Smooth muscle cell (in vitro differentiated cells): ENCODE measurements at regions not wholly inside any gene's neighbourhood (a gene's known extent, or its start where the extent isn't known, plus 50 kb on each side); places are given as distances from the start of the nearest gene placed in this dataset.

Experiments
- DNase-seq: peaks from one replicate; lab custom pipeline; 2025; ENCODE audit not compliant: unreplicated experiment; lab: John Stamatoyannopoulos, UW
- H2AFZ ChIP-seq: fragments of 200-600 bp; sonication (generic); 2 replicates; pipeline ENCODE4 v1.6.0; 2016; ENCODE audit warnings: antibody characterized with exemption, low read depth, mild to moderate bottlenecking
- H3F3A ChIP-seq: fragments of 200-600 bp; sonication (generic); 2 replicates; pipeline ENCODE4 v1.6.0; 2017; ENCODE audit warnings: antibody characterized with exemption, low read depth
- H3K27ac ChIP-seq: fragments of 200-600 bp; sonication (generic); 2 replicates; pipeline ENCODE4 v1.5.1; 2016; ENCODE audit warnings: low read depth, mild to moderate bottlenecking
- H3K27me3 ChIP-seq: fragments of 200-600 bp; sonication (generic); 2 replicates; pipeline ENCODE4 v1.6.1; 2016; ENCODE audit warnings: low read depth, mild to moderate bottlenecking
- H3K36me3 ChIP-seq: fragments of 200-600 bp; sonication (generic); 2 replicates; pipeline ENCODE4 v1.5.1; 2016; ENCODE audit warnings: low read depth
- H3K4me1 ChIP-seq: fragments of 200-600 bp; sonication (generic); 2 replicates; pipeline ENCODE4 v1.5.1; 2016; ENCODE audit warnings: low read depth
- H3K4me2 ChIP-seq: fragments of 200-600 bp; sonication (generic); 2 replicates; pipeline ENCODE4 v1.6.0; 2016; ENCODE audit warnings: mild to moderate bottlenecking
- H3K4me3 ChIP-seq: fragments of 200-600 bp; sonication (generic); 2 replicates; pipeline ENCODE4 v1.5.1; 2016; ENCODE audit warnings: mild to moderate bottlenecking
- H3K79me2 ChIP-seq: fragments of 200-600 bp; sonication (generic); 2 replicates; pipeline ENCODE4 v1.6.0; 2016; ENCODE audit warnings: low read depth, mild to moderate bottlenecking
- H3K9ac ChIP-seq: fragments of 200-600 bp; sonication (generic); 2 replicates; pipeline ENCODE4 v1.6.0; 2016; ENCODE audit warnings: low read depth
- H3K9me3 ChIP-seq: fragments of 200-600 bp; sonication (generic); replicated peaks from 2 replicates; pipeline ENCODE4 v1.5.1; 2016; ENCODE audit warnings: low read depth
- H4K20me1 ChIP-seq: fragments of 200-600 bp; sonication (generic); 2 replicates; pipeline ENCODE4 v1.6.0; 2016; ENCODE audit warnings: low read depth
- CTCF ChIP-seq: fragments of 200-600 bp; sonication (generic); IDR thresholded peaks from 2 replicates; pipeline ENCODE4 v1.5.1; 2017; ENCODE audit warnings: borderline replicate concordance, mild to moderate bottlenecking, antibody characterized with exemption; ENCODE audit not compliant: insufficient read depth, poor library complexity, severe bottlenecking
- WGBS: methylation state at CpG from one replicate; pipeline ENCODE4 v1.1.7; 2016; ENCODE audit warnings: low lambda C conversion rate; 5-methylcytosine and 5-hydroxymethylcytosine counted together

- DNase-seq = no peak
Observed at GRCh38 chr2:83823229-83823628, 635.9 kb downstream of the SUCLG1 start.

DNA sequence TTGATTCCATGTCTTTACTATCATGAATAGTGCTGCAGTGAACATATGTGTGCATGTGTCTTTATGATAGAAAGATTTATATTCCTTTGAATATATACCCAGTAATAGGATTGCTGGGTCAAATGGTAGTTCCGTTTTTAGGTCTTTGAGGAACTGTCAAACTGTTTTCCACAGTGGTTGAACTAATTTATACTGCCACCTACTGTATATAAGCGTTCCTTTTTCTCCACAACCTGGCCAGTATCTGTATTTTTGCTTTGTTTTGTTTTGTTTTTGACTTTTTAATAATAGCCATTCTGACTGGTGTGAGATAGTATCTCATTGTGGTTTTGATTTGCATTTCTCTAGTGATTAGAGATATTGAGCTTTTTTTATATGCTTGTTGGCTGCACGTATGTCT is 641.6 kb downstream of the SUCLG1 start:
- peak overlapping the region; percentile 81 for H2AFZ ChIP-seq
- DNase-seq = no peak
- no peak overlapping the region for H3K27ac ChIP-seq
- peak; percentile 29 for TF ChIP-seq CTCF
- H3K4me1 ChIP-seq = no peaks in the 10 kb centered on the region
- H3K36me3 ChIP-seq = no peaks in the 10 kb centered on the region
- WGBS = 46% methylated on average over 3 of the region's 3 CpGs
- no peak overlapping the region for H3K4me3 ChIP-seq
- no peak overlapping the region for H3K4me2 ChIP-seq
- H3K9me3 ChIP-seq = no peaks in the 10 kb centered on the region
- no peaks in the 10 kb centered on the region for H3K79me2 ChIP-seq
- H3K9ac ChIP-seq = no peak overlapping the region
- no peaks in the 10 kb centered on the region for H3K27me3 ChIP-seq
- H4K20me1 ChIP-seq = no peaks in the 10 kb centered on the region
- no peaks in the 10 kb centered on the region for H3F3A ChIP-seq

More at GRCh38 chr2:83823229-83823628, 635.9 kb downstream of the SUCLG1 start:
- Histone ChIP-seq H3F3A (no peaks in the 10 kb centered on the region), H3K27ac (no peak overlapping the region), H4K20me1 (no peaks in the 10 kb centered on the region), H3K4me3 (no peak overlapping the region), H3K4me2 (no peak overlapping the region), H3K4me1 (no peaks in the 10 kb centered on the region), H3K36me3 (no peaks in the 10 kb centered on the region), H3K9me3 (no peaks in the 10 kb centered on the region), H2AFZ (no peak overlapping the region), H3K79me2 (no peaks in the 10 kb centered on the region), H3K27me3 (no peaks in the 10 kb centered on the region), H3K9ac (no peak overlapping the region)
- WGBS = 97% methylated on average over 2 of the region's 2 CpGs
- no peak for TF ChIP-seq CTCF

- Histone ChIP-seq H2AFZ (no peak overlapping the region), H4K20me1 (no peaks in the 10 kb centered on the region), H3K9ac (no peak overlapping the region), H3K4me1 (no peaks in the 10 kb centered on the region), H3K4me2 (no peak overlapping the region), H3K79me2 (no peaks in the 10 kb centered on the region), H3K27ac (no peak overlapping the region), H3F3A (no peaks in the 10 kb centered on the region), H3K9me3 (no peaks in the 10 kb centered on the region), H3K36me3 (no peaks in the 10 kb centered on the region), H3K4me3 (no peak overlapping the region), H3K27me3 (no peaks in the 10 kb centered on the region)
- WGBS = 96% methylated on average over 1 of the region's 1 CpG
- DNase-seq = no peak
- TF ChIP-seq CTCF = no peak
Observed at GRCh38 chr2:83808878-83809277, 650.2 kb downstream of the SUCLG1 start.

DNA sequence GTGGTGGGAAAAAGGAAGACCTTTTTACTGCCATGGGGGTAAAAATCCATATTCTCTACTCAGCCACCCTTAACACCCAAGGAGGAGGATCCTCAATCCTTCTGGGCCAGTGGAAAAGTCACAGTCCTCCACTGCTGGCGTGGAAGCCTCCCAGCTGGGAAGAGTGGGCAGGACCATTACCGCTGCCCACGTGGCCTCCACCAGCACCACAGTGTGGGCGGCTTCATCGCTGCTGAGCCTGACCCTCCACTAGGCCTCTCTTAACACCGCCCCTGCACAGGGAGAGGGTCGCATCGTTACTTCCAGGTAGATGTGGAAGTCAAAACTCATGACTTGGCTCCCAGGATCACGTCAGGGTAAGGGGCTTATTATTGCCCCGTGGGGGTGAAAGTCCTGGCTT is 656.5 kb downstream of the SUCLG1 start:
- no peak overlapping the region for H3K4me2 ChIP-seq
- no peak overlapping the region for H3K4me3 ChIP-seq
- no peak for TF ChIP-seq CTCF
- 94% methylated on average over 10 of the region's 10 CpGs for WGBS
- H3K4me1 ChIP-seq = no peaks in the 10 kb centered on the region
- H4K20me1 ChIP-seq = no peaks in the 10 kb centered on the region
- no peak overlapping the region for H3K27ac ChIP-seq
- no peaks in the 10 kb centered on the region for H3K36me3 ChIP-seq
- no peaks in the 10 kb centered on the region for H3K79me2 ChIP-seq
- no peaks in the 10 kb centered on the region for H3F3A ChIP-seq
- no peak overlapping the region for H3K9ac ChIP-seq
- DNase-seq = no peak
- no peaks in the 10 kb centered on the region for H3K27me3 ChIP-seq
- H2AFZ ChIP-seq = no peak overlapping the region
- no peaks in the 10 kb centered on the region for H3K9me3 ChIP-seq
